OCI-M1 (cell line): ENCODE measurements at regions not wholly inside any gene's neighbourhood (a gene's known extent, or its start where the extent isn't known, plus 50 kb on each side); places are given as distances from the start of the nearest gene placed in this dataset.

ENCODE experiments used
- DNase-seq: peaks from one replicate; lab custom pipeline; 2025; lab: John Stamatoyannopoulos, UW

DNA sequence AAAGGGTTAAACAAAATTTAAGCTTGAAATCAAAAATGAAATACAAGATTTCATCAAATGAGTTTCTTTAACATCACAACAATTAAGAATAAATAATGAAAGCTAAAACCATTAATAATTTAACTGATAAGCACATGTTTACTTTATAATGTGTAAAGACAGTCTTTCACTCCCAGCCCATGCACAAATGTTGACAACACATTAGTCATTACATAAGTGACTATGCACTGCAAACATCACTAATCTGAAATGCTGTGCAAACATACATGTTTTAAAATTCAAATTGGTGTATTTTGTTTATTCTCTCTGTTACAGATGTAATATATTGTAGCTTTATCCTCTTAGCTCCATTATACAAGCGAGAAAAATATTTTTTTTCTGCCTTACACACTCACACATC, 220.6 kb upstream of the CPXCR1 start:
- DNase-seq: no peak

- no peak for DNase-seq
These were observed 188.6 kb upstream of the CPXCR1 start for GRCh38 chrX:88558421-88558820.

GRCh38 chrX:88560673-88561330, 186.2 kb upstream of the CPXCR1 start:
- DNase-seq: no peak

GRCh38 chrX:88584283-88584682, 162.7 kb upstream of the CPXCR1 start:
- DNase-seq: no peak

- DNase-seq: no peak
These were observed 160.7 kb upstream of the CPXCR1 start for GRCh38 chrX:88586317-88586716.

- DNase-seq: no peak
These were observed 143.8 kb upstream of the CPXCR1 start for GRCh38 chrX:88603237-88603636.

GRCh38 chrX:88604433-88605221, 142.4 kb upstream of the CPXCR1 start:
- peak; percentile 6 for DNase-seq

- no peak for DNase-seq
These were observed 141.8 kb upstream of the CPXCR1 start for GRCh38 chrX:88605222-88605583.

- no peak for DNase-seq
These were observed 134.1 kb upstream of the CPXCR1 start for GRCh38 chrX:88612870-88613329.

- DNase-seq: peak; percentile 49
These were observed 133.7 kb upstream of the CPXCR1 start for GRCh38 chrX:88613338-88613737.

DNA sequence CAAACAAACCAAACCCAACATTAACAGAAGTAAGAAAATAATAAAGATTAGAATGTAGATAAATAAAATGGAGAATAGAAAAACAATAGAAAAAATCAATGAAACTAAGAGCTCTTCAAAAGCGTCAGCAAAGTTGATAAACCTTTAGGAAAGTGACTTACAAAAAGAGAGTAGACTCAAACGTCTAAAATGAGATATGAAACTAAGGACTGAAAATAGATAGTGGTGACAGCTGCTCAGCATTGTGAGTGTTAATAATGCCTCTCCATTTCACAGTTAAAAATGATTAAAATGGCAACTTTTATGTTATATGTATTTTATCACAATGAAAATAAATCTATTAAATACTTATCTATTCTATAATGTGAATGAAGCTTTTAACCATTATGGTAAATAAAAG, 125.7 kb upstream of the CPXCR1 start:
- no peak for DNase-seq

- no peak for DNase-seq
These were observed 91.6 kb upstream of the CPXCR1 start for GRCh38 chrX:88655460-88655859.

DNA sequence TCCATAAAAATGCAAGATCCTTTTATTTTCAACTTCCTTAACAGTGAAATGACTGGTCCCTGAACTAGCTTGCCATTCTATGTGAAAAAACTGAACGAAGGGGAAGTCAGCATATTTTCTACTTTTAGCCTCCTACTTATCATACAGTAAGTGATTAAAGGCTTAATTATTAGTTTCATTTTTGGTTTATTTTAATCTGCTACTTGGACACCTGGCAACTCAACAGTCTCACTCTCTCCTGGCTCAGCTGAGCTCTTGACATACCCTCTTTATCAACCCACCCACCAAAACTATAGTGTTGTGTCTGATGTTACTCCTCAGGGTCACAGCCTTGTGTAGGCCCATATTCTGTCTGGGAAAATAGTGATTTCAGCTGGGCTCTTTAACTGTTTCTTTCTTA, 86.2 kb upstream of the CPXCR1 start:
- DNase-seq: no peak

DNA sequence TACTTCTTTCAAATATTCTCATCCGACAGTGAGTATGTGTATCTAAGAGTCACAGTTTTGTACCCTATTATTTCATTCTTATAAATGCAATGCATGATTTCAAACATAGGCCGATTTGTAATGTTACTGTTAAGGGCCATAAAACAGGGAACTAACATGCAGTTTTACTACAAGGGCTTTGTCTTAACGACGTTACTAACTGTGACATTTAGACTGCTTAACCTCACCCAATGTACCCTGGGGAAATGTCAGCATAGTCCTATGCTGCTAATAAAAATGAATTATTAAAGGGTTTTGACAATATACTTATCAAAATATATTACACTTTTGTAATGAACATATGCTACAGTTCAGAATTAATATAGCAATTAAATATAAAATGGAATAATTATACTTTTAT, 74.8 kb upstream of the CPXCR1 start:
- no peak for DNase-seq
